Thyroid gland (tissue), 4 donors: ENCODE measurements at regions not wholly inside any gene's neighbourhood (a gene's known extent, or its start where the extent isn't known, plus 50 kb on each side); places are given as distances from the start of the nearest gene placed in this dataset.

Experiments
- POLR2A ChIP-seq, 2 donors: fragments of 450-650 bp; IDR thresholded peaks; one replicate each; pipeline ENCODE4 v1.6.1; 2017; ENCODE audit warnings: antibody characterized with exemption in 2 of 2, mild to moderate bottlenecking in 2 of 2, moderate library complexity in 1 of 2
- TF ChIP-seq, protein P1 (sequence below), 6 experiments: fragments of 200-600 bp in 3 of 6; fragments of 450-650 bp in 3 of 6; sonication (generic) in 3 of 6; IDR thresholded peaks; one replicate each; pipeline ENCODE4 v1.5.1; 2016 to 2019; ENCODE audit warnings: antibody characterized with exemption in 6 of 6, mild to moderate bottlenecking in 2 of 6, inconsistent platforms in 1 of 6, moderate library complexity in 1 of 6

DNA sequence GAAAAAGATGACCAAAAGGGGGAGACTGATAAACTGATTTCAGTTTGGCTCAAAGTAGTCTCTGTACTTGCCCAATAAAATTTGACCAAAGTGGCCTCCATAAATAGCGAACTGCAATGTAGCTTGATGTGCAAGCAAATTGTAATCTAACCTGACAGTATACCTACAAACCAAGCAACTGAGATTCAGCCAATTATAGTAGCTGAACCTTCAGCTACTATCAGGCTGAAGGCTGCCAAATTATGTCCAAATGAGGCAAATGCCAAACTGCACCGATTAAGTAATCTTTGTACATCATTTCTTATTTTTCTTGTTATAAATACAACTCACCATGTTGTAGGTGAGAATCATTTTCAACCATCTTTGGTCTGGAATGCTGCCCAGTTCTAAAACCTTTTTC, 390.6 kb downstream of the CDH9 start:
- TF ChIP-seq, protein P1, sequence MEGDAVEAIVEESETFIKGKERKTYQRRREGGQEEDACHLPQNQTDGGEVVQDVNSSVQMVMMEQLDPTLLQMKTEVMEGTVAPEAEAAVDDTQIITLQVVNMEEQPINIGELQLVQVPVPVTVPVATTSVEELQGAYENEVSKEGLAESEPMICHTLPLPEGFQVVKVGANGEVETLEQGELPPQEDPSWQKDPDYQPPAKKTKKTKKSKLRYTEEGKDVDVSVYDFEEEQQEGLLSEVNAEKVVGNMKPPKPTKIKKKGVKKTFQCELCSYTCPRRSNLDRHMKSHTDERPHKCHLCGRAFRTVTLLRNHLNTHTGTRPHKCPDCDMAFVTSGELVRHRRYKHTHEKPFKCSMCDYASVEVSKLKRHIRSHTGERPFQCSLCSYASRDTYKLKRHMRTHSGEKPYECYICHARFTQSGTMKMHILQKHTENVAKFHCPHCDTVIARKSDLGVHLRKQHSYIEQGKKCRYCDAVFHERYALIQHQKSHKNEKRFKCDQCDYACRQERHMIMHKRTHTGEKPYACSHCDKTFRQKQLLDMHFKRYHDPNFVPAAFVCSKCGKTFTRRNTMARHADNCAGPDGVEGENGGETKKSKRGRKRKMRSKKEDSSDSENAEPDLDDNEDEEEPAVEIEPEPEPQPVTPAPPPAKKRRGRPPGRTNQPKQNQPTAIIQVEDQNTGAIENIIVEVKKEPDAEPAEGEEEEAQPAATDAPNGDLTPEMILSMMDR (IDR thresholded peaks at IDR 0.05), result no peak
- TF ChIP-seq POLR2A (IDR thresholded peaks at IDR 0.05), result no peak
